GM12874 (cell line): ENCODE measurements at regions not wholly inside any gene's neighbourhood (a gene's known extent, or its start where the extent isn't known, plus 50 kb on each side); places are given as distances from the start of the nearest gene placed in this dataset.

Experiments used
- TF ChIP-seq, protein P1 (sequence below): IDR thresholded peaks from 2 replicates; pipeline ENCODE4 v1.5.1; 2011; ENCODE audit warnings: low read depth, mild to moderate bottlenecking, control low read depth, low read length, moderate library complexity; ENCODE audit not compliant: insufficient read depth

DNA sequence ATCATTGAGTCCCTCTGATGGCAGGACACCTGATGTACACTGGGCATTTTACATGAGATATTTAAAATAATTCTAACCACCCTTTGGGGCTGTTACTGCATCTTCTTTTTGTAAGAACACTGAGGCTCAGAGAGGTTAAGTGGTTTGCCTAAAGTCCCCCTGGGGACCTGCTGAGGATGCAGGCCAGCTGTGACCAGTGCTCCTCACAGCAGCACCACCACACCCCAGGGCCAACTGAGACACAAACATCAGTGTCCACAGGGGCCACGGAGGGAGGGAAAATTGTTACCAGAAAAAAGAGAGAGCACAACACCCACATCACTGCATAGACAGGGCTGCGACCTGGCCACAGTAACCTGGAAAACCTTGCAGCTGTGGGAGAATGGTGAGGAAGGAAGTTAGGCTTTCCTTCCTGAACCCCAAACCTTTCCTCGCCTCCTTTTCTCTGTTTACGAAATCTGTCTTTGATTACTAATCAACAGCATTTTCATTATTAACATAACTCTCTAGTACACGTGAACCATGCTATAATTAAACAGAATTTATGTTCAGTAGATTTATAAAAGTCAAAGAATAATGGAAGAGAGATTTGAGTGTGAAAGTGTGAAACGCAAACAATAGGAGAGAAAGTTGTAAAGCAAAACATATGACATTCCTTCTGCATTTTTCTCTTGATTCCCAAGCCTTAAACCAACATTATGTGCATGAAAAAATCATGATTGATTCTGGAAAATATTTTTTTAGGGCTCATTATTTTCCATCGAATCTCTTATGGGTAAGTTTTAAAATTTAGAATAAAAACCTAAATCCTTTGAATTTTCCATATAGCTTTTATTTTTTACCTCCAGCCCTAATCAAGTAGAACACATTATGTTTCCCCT is 228.1 kb upstream of the DAPK1 start:
- TF ChIP-seq, protein P1, sequence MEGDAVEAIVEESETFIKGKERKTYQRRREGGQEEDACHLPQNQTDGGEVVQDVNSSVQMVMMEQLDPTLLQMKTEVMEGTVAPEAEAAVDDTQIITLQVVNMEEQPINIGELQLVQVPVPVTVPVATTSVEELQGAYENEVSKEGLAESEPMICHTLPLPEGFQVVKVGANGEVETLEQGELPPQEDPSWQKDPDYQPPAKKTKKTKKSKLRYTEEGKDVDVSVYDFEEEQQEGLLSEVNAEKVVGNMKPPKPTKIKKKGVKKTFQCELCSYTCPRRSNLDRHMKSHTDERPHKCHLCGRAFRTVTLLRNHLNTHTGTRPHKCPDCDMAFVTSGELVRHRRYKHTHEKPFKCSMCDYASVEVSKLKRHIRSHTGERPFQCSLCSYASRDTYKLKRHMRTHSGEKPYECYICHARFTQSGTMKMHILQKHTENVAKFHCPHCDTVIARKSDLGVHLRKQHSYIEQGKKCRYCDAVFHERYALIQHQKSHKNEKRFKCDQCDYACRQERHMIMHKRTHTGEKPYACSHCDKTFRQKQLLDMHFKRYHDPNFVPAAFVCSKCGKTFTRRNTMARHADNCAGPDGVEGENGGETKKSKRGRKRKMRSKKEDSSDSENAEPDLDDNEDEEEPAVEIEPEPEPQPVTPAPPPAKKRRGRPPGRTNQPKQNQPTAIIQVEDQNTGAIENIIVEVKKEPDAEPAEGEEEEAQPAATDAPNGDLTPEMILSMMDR = no peak

DNA sequence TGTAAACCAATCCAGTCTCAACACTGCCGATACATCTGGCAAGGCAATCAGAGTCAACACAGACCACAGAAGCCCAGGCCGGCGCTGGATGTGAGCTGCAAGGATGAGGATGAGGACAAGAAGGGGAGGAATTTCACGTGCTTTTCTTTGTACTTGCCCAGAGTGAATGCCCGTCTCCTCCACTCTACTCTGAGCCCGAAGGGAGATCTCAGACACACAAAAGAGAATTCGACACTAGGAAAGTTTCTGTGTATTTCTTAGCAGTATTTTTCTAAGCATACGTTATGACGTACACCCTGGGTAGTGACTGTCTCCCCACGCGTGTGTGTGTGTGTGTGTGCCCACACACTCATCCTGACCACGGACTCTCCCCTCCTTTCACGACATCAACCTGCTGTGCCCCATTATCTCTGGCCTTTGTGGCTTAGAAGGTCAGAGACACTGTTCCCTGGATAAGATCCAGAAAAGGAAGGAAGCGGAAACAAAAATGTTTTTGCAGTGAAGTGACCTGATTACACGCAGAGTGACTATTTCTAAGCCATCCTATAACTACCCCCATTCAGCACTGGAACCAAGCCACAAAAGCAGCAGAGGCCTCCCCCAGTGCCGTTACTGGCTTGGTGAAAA is 227.3 kb upstream of the DAPK1 start:
- TF ChIP-seq, protein P1 = no peak

DNA sequence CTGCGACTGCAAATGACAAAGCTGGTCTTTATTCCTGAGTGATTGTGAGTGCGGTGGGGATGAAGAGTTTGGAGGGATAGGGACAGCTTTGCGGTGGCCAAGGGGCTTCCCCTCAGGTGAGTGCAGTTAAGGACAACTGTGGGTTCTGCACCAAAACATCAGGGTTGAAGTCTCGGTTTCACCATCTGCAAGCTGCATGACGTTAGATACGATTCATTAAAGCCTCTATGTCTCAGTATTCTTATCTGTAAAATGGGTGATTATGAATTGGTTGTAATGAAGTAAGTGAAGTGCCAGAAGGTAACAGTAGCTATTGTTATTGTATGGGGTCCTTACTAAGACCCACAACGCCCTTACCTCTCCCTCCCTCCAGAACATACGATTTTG is 226.8 kb upstream of the DAPK1 start:
- TF ChIP-seq, protein P1 = no peak

DNA sequence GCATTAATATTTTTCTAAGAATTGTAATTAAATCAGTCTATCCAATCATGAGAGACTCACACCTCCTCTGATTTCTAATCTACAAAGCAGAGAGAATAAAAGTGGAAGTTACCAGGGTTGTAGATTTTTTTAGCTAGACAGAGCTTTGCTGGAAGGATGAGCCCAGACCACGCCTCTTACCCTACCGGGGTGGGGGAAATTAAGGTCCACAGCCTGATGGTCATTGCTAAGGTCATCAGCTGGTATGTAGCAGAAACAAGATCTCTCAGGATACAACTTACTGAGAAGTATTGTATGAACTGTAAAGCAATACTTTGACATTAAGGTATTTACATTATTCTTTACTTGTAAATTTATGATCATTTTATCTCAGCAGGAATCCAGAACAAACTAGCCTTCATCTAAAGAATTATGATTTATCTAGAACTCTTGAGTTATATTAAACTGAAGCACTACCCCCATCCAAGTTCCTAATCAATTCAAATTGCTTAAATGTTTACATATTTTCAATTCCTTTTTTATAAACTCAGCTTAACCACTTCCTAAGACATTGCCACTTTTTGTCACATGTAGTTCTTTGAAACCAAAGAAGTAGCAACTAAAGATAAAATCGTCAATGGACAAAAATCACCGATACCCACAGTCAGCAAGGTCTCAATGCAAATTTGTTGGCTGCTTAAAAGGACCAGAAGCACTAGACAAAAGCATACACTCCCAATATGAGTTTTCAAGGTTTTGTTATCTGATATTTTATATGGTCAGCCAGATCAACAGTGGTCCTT is 225.8 kb upstream of the DAPK1 start:
- TF ChIP-seq, protein P1 = no peak

DNA sequence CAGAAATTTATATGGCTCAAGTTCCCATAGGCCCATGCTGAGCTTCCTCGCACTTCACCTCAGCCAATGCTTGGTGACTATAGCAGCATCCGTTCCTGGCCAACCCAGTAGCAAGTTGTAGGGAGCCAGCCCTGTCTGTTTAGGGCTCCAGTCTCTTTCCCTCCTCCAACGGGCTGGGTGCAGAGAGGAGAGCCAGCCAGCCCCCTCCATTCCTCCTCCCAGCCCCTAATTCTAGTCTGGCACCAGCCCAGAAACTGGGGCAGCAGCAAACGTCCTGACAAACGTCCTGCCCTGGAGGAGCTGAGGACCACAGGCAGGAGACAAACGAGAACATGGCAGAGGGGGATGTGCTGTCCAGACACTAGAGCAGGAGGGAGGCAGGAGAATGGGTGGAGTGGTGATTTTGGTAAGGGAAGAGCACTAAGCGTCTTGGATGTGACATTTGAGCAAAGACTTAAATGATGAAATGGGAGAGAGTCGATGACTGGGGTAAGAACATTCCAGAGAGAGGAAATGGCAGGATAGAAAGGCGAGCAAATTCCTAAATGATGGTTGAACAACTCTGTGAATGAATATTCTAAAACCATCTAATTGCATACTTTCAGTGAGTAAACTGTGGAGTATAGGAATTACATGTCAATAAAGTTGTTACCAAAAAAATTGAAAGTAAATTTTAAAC is 222.5 kb upstream of the DAPK1 start:
- TF ChIP-seq, protein P1 = no peak

DNA sequence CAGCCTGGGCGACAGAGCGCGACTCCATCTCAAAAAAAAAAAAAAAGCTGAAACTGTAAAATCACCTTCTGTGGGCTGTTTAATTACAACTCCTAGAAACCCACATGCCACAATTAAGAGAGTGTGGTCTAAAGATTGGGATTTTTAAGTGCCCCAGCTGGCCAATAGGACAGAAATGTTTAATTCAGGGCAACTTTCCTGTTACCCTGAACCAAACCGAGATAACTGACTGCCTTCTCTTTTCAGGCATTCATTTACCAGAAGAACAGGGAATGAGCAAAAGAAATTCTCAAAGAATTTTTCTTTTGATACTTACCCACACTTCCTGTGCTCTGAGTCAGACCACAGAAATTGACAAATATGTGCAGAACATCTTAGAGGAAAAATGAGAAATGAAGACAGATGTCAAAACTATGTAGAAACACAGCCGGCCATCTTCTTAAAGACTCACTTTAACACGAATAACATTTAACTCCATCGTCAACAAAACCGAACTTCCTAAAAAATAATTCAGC is 221.3 kb upstream of the DAPK1 start:
- TF ChIP-seq, protein P1 = no peak
